ENCODE measurements at regions not wholly inside any gene's neighbourhood (a gene's known extent, or its start where the extent isn't known, plus 50 kb on each side); places are given as distances from the start of the nearest gene placed in this dataset.

- no peak for TF ChIP-seq BHLHE40 (IDR thresholded peaks at IDR 0.05; ENCODE audit: borderline replicate concordance)
- no peak for TF ChIP-seq SP1 (IDR thresholded peaks at IDR 0.05)
- no peak for TF ChIP-seq HDGF (IDR thresholded peaks at IDR 0.05; ENCODE audit: borderline replicate concordance)
- no peak for TF ChIP-seq ZNF384 (IDR thresholded peaks at IDR 0.05)
- TF ChIP-seq SUZ12 (IDR thresholded peaks at IDR 0.05), result no peak
- TF ChIP-seq FOXM1 (IDR thresholded peaks at IDR 0.05; ENCODE audit: borderline replicate concordance), result no peak
Measured at GRCh38 chr5:135761746-135762145, 72.7 kb upstream of the SLC25A48 start.

All from HEK293T (cell line).